Neural crest cell (in vitro differentiated cells): ENCODE measurements at regions not wholly inside any gene's neighbourhood (a gene's known extent, or its start where the extent isn't known, plus 50 kb on each side); places are given as distances from the start of the nearest gene placed in this dataset.

Source experiments
- DNase-seq: peaks from one replicate; pipeline ENCODE4 v3.0.0; 2021; ENCODE audit warnings: low read depth, mixed read lengths, low spot score
- H3K27ac Mint-ChIP-seq: one replicate; pipeline ENCODE4 v1.8.0; 2021; ENCODE audit warnings: mild to moderate bottlenecking, mixed read lengths; ENCODE audit not compliant: unreplicated experiment
- H3K27me3 Mint-ChIP-seq: 2 replicates; pipeline ENCODE4 v1.8.0; 2021; ENCODE audit warnings: low read depth, mild to moderate bottlenecking, mixed read lengths
- H3K36me3 Mint-ChIP-seq: 2 replicates; pipeline ENCODE4 v1.8.0; 2021; ENCODE audit warnings: low read depth, mild to moderate bottlenecking, mixed read lengths
- H3K4me1 Mint-ChIP-seq: 2 replicates; pipeline ENCODE4 v1.8.0; 2021; ENCODE audit warnings: mixed read lengths
- H3K4me3 Mint-ChIP-seq: one replicate; pipeline ENCODE4 v1.8.0; 2021; ENCODE audit warnings: mild to moderate bottlenecking, mixed read lengths
- H3K9me3 Mint-ChIP-seq: 2 replicates; pipeline ENCODE4 v1.8.0; 2021; ENCODE audit warnings: mixed read lengths
- TF ChIP-seq, protein P1 (sequence below): fragments of 200-600 bp; sonication (generic); conservative IDR thresholded peaks from 2 replicates; pipeline ENCODE4 v1.5.0; 2021; ENCODE audit warnings: antibody characterized with exemption, mild to moderate bottlenecking

DNA sequence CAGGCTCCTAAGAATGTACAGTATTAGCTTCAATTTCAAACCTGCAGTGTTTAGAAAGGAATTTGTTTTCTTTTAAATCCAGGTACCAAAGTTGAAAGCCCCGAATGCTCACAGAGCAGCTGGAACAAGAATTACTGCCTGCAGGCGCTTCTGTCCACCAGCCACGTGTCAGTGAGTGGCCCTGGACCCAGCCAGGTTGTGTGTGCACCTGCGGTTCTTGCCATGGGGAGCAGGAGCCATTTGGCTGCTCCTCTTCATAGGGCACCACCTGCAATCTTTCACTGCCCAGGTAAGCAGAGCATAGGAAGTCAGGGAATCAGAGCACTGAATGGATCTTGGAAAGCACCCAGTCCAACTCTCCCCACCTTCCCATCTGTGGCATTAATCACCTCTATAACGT lies 79.5 kb upstream of the PIP5K1B start:
- no peak overlapping the region for H3K27ac Mint-ChIP-seq

DNA sequence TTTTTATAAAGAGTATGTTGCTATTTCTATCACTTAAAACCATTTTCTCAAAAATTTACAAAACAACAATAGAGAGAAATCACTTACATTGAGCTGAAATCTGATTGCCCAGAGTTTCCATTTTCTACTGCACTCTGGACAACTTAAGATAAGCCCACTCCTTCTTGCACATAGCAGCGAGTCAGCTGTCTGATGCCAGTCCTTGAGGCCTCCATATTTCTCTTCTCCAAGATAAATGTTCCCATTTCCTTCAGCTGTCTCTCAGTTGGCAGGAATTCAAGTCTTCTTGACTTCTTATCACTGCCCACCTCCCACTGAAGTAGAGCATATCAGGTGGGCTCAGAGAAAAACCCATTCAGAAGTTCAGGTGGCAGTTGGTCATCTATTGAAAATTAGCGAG lies 78.5 kb upstream of the PIP5K1B start:
- Mint-ChIP-seq H3K9me3 (no peaks in the 10 kb centered on the region), H3K4me3 (no peak overlapping the region), H3K36me3 (no peaks in the 10 kb centered on the region), H3K27ac (no peak overlapping the region), H3K4me1 (no peaks in the 10 kb centered on the region), H3K27me3 (peaks cover 7% of the 10 kb centered on the region)
- DNase-seq: no peak
- TF ChIP-seq, protein P1, sequence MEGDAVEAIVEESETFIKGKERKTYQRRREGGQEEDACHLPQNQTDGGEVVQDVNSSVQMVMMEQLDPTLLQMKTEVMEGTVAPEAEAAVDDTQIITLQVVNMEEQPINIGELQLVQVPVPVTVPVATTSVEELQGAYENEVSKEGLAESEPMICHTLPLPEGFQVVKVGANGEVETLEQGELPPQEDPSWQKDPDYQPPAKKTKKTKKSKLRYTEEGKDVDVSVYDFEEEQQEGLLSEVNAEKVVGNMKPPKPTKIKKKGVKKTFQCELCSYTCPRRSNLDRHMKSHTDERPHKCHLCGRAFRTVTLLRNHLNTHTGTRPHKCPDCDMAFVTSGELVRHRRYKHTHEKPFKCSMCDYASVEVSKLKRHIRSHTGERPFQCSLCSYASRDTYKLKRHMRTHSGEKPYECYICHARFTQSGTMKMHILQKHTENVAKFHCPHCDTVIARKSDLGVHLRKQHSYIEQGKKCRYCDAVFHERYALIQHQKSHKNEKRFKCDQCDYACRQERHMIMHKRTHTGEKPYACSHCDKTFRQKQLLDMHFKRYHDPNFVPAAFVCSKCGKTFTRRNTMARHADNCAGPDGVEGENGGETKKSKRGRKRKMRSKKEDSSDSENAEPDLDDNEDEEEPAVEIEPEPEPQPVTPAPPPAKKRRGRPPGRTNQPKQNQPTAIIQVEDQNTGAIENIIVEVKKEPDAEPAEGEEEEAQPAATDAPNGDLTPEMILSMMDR: no peak

More for the DNA sequence above, 79.5 kb upstream of the PIP5K1B start:
- H3K27me3 Mint-ChIP-seq: peaks cover 7% of the 10 kb centered on the region
- H3K4me1 Mint-ChIP-seq: no peaks in the 10 kb centered on the region
- TF ChIP-seq, protein P1: no peak
- H3K36me3 Mint-ChIP-seq: no peaks in the 10 kb centered on the region
- no peak overlapping the region for H3K4me3 Mint-ChIP-seq
- no peaks in the 10 kb centered on the region for H3K9me3 Mint-ChIP-seq
- DNase-seq: no peak

DNA sequence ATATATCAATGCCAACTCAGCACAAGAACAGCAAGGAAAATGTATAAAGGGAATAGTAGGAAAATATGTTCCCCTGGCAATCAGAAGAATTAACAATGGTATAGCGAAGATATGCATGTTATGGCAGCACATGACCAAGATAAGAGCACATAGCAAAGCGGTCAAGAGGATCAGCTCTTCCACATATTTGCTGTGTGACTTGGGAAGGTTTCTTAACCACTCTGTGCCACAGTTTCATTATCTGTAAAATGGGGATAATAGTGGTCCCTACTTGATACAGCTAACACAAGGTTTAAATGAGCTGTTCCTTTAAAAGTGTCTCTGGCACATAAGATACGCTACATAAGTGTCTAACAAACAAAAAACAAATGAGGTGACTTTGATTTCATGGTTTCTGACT lies 77.9 kb upstream of the PIP5K1B start:
- H3K4me3 Mint-ChIP-seq: no peak overlapping the region
- H3K4me1 Mint-ChIP-seq: no peaks in the 10 kb centered on the region
- peaks cover 7% of the 10 kb centered on the region for H3K27me3 Mint-ChIP-seq
- TF ChIP-seq, protein P1: no peak
- H3K27ac Mint-ChIP-seq: no peak overlapping the region
- no peaks in the 10 kb centered on the region for H3K36me3 Mint-ChIP-seq
- DNase-seq: no peak
- H3K9me3 Mint-ChIP-seq: no peaks in the 10 kb centered on the region

DNA sequence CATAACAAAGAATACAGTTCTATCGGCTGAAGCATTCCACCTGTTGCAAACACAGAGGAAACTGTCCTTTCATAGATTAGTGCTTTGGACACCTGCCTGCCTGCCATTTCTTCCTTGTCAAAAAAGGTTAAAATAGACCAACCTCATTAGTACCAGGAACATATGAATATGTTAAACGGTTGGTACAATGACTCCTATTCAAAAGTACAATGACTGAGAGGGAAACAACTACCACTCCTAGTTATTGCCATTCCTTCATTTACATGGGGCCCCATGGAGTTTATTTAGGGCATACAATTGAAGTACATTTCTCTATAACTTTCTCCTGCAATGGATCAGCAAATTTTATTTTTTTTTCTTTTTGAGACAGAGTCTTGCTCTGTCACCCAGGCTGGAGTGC lies 77.4 kb upstream of the PIP5K1B start:
- H3K4me1 Mint-ChIP-seq: no peaks in the 10 kb centered on the region
- no peaks in the 10 kb centered on the region for H3K36me3 Mint-ChIP-seq
- no peak overlapping the region for H3K4me3 Mint-ChIP-seq
- TF ChIP-seq, protein P1: no peak
- no peaks in the 10 kb centered on the region for H3K9me3 Mint-ChIP-seq
- no peak overlapping the region for H3K27ac Mint-ChIP-seq
- H3K27me3 Mint-ChIP-seq: peaks cover 7% of the 10 kb centered on the region
- DNase-seq: no peak

DNA sequence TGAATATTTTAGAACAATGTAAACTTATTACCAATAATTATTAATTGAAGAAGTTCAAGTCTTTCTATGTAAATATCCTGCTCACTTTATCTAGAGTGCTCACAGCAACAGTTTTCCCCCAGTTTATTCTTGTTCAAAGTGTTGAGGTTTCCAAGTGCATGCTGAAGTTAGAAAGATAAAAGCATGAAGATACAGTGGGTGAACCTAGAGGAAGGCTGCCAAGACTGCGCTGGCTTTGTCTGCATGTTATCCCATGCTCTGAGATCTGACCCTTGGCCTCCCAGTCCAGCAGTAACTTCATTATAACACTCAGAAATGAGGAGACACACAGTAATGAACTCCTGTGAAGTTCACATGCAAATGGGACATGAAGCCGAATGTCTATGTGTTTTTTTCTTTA lies 76.0 kb upstream of the PIP5K1B start:
- Mint-ChIP-seq H3K4me3 (no peak overlapping the region), H3K4me1 (no peaks in the 10 kb centered on the region), H3K27me3 (peaks cover 4% of the 10 kb centered on the region), H3K27ac (no peak overlapping the region), H3K36me3 (no peaks in the 10 kb centered on the region), H3K9me3 (no peaks in the 10 kb centered on the region)
- TF ChIP-seq, protein P1: no peak
- no peak for DNase-seq

DNA sequence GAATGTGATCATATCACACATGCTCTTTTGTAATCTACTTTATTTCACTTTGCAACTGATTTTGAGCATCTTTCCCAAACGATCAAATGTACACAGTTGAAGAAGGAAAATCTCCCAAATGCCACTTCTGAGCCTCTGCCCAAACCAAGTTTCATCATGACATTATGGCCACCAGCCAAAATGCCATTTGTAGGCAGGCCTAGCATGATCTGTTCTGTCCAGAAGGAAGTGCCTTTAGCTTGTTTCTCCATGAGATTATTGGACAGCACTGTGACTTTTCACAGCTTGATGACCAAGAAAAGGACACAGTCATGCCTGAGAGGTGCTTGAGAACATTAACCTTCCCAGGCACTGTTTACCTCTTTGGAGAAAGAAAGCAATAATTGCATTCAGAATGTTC lies 73.2 kb upstream of the PIP5K1B start:
- H3K27ac Mint-ChIP-seq: no peak overlapping the region
- no peaks in the 10 kb centered on the region for H3K36me3 Mint-ChIP-seq
- DNase-seq: no peak
- TF ChIP-seq, protein P1: no peak
- no peaks in the 10 kb centered on the region for H3K27me3 Mint-ChIP-seq
- H3K4me1 Mint-ChIP-seq: no peaks in the 10 kb centered on the region
- no peak overlapping the region for H3K4me3 Mint-ChIP-seq
- H3K9me3 Mint-ChIP-seq: no peaks in the 10 kb centered on the region
